Kidney (tissue), 13 donors: ENCODE measurements at regions not wholly inside any gene's neighbourhood (a gene's known extent, or its start where the extent isn't known, plus 50 kb on each side); places are given as distances from the start of the nearest gene placed in this dataset.

Experiments
- DNase-seq, 5 donors: peaks; one replicate each; pipeline ENCODE4 v3.0.0-alpha.2; 2013 to 2020
- FAIRE-seq: peaks from 2 replicates; lab custom pipeline; 2012; peaks lifted over from hg19 to GRCh38; lab: Jason Lieb, UNC
- H3K27ac ChIP-seq, 2 donors: one replicate each; pipeline ENCODE4 v1.7.0; 2013; ENCODE audit warnings: low read depth in 2 of 2, low read length in 2 of 2, inconsistent platforms in 1 of 2
- H3K27me3 ChIP-seq: one replicate; pipeline ENCODE4 v1.7.1; 2013; ENCODE audit warnings: low read length, inconsistent platforms; ENCODE audit not compliant: control insufficient read depth, insufficient read depth
- H3K36me3 ChIP-seq, 3 donors: one replicate each; pipeline versions ENCODE4 v1.7.0 to v1.7.1; 2013; ENCODE audit warnings: low read length in 3 of 3, control low read depth in 1 of 3, inconsistent platforms in 1 of 3; ENCODE audit not compliant: insufficient read depth in 3 of 3, control insufficient read depth in 2 of 3
- H3K4me1 ChIP-seq, 3 donors: one replicate each; pipeline versions ENCODE4 v1.7.0 to v1.7.1; 2013; ENCODE audit warnings: low read length in 3 of 3, inconsistent platforms in 1 of 3, low read depth in 1 of 3; ENCODE audit not compliant: control insufficient read depth in 2 of 3, insufficient read depth in 2 of 3
- H3K4me3 ChIP-seq, 3 donors: one replicate each; pipeline versions ENCODE4 v1.7.0 to v1.8.1; 2013; ENCODE audit warnings: low read length in 3 of 3, control low read depth in 1 of 3, inconsistent platforms in 1 of 3
- H3K9ac ChIP-seq, 3 donors: one replicate each; pipeline versions ENCODE4 v1.7.0 to v1.7.1; 2013; ENCODE audit warnings: low read length in 3 of 3, control low read depth in 1 of 3, inconsistent platforms in 1 of 3
- H3K9me3 ChIP-seq, 3 donors: one replicate each; pipeline versions ENCODE4 v1.7.0 to v1.7.1; 2013; ENCODE audit warnings: low read length in 3 of 3, control low read depth in 1 of 3, inconsistent platforms in 1 of 3; ENCODE audit not compliant: control insufficient read depth in 2 of 3, insufficient read depth in 1 of 3
- intact Hi-C: fragments of 100-400 bp; cut with DNase I; formaldehyde crosslinking; loops from one replicate; pipeline ENCODE4 v1.11.1; 2022
- TF ChIP-seq, protein P1 (sequence below): IDR thresholded peaks from 3 replicates; pipeline ENCODE4 v1.5.1; 2012; ENCODE audit warnings: mild to moderate bottlenecking, moderate library complexity, borderline replicate concordance; ENCODE audit not compliant: insufficient read depth; ENCODE audit errors: extremely low read depth
- donor health status: control.
- donor health status: control.
- donor health status: control.
- donor health status: control.
- donor health status: control.
- donor health status: DM: yes; HTN: yes; CAD: no.
- donor health status: Normal renal cell carcinoma (clear cell type).

- H3K27ac ChIP-seq = no peak overlapping the region
- intact Hi-C loops = no loop called here
- no peaks in the 10 kb centered on the region for H3K36me3 ChIP-seq
- no peak overlapping the region for H3K4me3 ChIP-seq
- no peaks in the 10 kb centered on the region for H3K4me1 ChIP-seq
- no peak overlapping the region for H3K9ac ChIP-seq
- H3K27me3 ChIP-seq = no peaks in the 10 kb centered on the region
- no peak for FAIRE-seq
- peak in 1 of 5 donors; percentile 11 for DNase-seq
- TF ChIP-seq, protein P1, sequence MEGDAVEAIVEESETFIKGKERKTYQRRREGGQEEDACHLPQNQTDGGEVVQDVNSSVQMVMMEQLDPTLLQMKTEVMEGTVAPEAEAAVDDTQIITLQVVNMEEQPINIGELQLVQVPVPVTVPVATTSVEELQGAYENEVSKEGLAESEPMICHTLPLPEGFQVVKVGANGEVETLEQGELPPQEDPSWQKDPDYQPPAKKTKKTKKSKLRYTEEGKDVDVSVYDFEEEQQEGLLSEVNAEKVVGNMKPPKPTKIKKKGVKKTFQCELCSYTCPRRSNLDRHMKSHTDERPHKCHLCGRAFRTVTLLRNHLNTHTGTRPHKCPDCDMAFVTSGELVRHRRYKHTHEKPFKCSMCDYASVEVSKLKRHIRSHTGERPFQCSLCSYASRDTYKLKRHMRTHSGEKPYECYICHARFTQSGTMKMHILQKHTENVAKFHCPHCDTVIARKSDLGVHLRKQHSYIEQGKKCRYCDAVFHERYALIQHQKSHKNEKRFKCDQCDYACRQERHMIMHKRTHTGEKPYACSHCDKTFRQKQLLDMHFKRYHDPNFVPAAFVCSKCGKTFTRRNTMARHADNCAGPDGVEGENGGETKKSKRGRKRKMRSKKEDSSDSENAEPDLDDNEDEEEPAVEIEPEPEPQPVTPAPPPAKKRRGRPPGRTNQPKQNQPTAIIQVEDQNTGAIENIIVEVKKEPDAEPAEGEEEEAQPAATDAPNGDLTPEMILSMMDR = no peak
- no peaks in the 10 kb centered on the region for H3K9me3 ChIP-seq
These were observed 679.5 kb downstream of the MATN1 start for GRCh38 chr1:30043731-30044408.

- Histone ChIP-seq H3K4me1 (no peaks in the 10 kb centered on the region), H3K4me3 (no peak overlapping the region), H3K9me3 (no peaks in the 10 kb centered on the region), H3K27me3 (no peaks in the 10 kb centered on the region), H3K9ac (no peak overlapping the region), H3K27ac (no peak overlapping the region), H3K36me3 (no peaks in the 10 kb centered on the region)
- TF ChIP-seq, protein P1 = no peak
- FAIRE-seq (no peak), DNase-seq (peak in 1 of 5 donors; percentile 20)
- intact Hi-C loops = no loop called here
These were observed 680.1 kb downstream of the MATN1 start for GRCh38 chr1:30043256-30043655.

- H3K4me1 ChIP-seq = no peaks in the 10 kb centered on the region
- no peaks in the 10 kb centered on the region for H3K9me3 ChIP-seq
- H3K9ac ChIP-seq = no peak overlapping the region
- no peaks in the 10 kb centered on the region for H3K27me3 ChIP-seq
- H3K36me3 ChIP-seq = no peaks in the 10 kb centered on the region
- intact Hi-C loops = no loop called here
- TF ChIP-seq, protein P1 = no peak
- no peak for DNase-seq
- no peak overlapping the region for H3K27ac ChIP-seq
- no peak for FAIRE-seq
- no peak overlapping the region for H3K4me3 ChIP-seq
These were observed 680.8 kb downstream of the MATN1 start for GRCh38 chr1:30042438-30043147.
